Uterus (tissue), 2 donors: ENCODE measurements at regions not wholly inside any gene's neighbourhood (a gene's known extent, or its start where the extent isn't known, plus 50 kb on each side); places are given as distances from the start of the nearest gene placed in this dataset.
"Not testable (repeated sequence)": the region's sequence is repeated elsewhere in the genome, so short reads cannot be mapped to it uniquely, and the experiment has no call there.

ENCODE experiments used
- POLR2A ChIP-seq, 2 donors: fragments of 450-650 bp; IDR thresholded peaks; one replicate each; pipeline ENCODE4 v1.6.1; 2016; ENCODE audit warnings: antibody characterized with exemption in 2 of 2, mild to moderate bottlenecking in 1 of 2, moderate library complexity in 1 of 2
- TF ChIP-seq, protein P1 (sequence below), 4 experiments: fragments of 200-600 bp in 2 of 4; fragments of 450-650 bp in 2 of 4; sonication (generic) in 2 of 4; IDR thresholded peaks; one replicate each; pipeline ENCODE4 v1.5.1; 2016 to 2019; ENCODE audit warnings: antibody characterized with exemption in 4 of 4, mild to moderate bottlenecking in 2 of 4, moderate library complexity in 1 of 4

DNA sequence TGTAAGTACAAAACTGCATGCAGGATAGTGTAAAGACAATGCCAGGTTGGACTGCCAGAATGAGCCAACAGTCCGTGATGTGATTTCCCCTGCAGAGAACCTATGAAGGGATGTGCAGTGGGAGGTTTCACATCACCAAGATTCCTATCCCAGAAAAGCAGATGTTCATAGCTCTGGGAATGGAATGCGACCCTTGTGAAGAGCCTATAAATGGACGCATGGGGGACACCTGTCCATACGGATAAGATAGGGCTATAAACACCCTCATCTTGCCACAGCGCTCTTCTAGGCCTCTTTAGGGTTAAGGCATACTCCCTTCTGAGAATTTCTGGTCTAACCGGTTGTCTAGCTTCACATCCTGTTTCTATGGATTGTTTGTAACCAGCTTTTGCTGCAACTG is 1261.8 kb downstream of the RAPGEF2 start:
- not testable (repeated sequence) for TF ChIP-seq POLR2A (IDR thresholded peaks at IDR 0.05)
- TF ChIP-seq, protein P1, sequence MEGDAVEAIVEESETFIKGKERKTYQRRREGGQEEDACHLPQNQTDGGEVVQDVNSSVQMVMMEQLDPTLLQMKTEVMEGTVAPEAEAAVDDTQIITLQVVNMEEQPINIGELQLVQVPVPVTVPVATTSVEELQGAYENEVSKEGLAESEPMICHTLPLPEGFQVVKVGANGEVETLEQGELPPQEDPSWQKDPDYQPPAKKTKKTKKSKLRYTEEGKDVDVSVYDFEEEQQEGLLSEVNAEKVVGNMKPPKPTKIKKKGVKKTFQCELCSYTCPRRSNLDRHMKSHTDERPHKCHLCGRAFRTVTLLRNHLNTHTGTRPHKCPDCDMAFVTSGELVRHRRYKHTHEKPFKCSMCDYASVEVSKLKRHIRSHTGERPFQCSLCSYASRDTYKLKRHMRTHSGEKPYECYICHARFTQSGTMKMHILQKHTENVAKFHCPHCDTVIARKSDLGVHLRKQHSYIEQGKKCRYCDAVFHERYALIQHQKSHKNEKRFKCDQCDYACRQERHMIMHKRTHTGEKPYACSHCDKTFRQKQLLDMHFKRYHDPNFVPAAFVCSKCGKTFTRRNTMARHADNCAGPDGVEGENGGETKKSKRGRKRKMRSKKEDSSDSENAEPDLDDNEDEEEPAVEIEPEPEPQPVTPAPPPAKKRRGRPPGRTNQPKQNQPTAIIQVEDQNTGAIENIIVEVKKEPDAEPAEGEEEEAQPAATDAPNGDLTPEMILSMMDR (IDR thresholded peaks at IDR 0.05): not testable (repeated sequence)
